T-helper 2 cell treated with Interferon-gamma antibody and Interleukin-4, amounts not matched to agents 100 ng/mL and 5 ng/mL, for 36 hours (primary cell): ENCODE measurements at regions not wholly inside any gene's neighbourhood (a gene's known extent, or its start where the extent isn't known, plus 50 kb on each side); places are given as distances from the start of the nearest gene placed in this dataset.

Experiments used
- intact Hi-C: fragments of 100-400 bp; cut with micrococcal nuclease; formaldehyde crosslinking; loops from one replicate; pipeline ENCODE4 v1.15.1; 2023

- intact Hi-C loops, result no loop called here
These were observed 50.7 kb upstream of the ACOT11 start for GRCh38 chr1:54497338-54497737.

DNA sequence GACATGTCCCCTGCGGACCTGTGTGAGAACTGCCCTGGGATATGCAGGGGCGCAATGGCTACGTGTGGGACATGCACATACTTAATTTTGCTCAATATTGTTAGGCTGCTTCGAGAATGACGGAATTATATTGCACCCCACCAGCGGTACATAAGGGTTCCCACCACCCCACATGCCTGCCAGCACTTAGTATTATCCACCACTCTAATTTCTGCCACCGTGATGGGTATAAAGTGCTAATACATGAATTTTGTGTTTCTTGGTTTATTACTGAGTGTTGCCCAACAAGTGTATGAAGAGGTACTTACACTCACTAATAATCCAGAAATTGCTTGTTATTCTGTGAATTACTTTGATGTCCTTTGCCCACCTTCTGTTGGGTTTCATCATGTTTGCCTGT lies 52.1 kb upstream of the ACOT11 start:
- intact Hi-C loops, result no loop called here

GRCh38 chr1:54493608-54494007 lies 54.4 kb upstream of the ACOT11 start:
- intact Hi-C loops, result no loop called here

GRCh38 chr1:54490361-54491248 lies 57.4 kb upstream of the ACOT11 start:
- intact Hi-C loops, result no loop called here

DNA sequence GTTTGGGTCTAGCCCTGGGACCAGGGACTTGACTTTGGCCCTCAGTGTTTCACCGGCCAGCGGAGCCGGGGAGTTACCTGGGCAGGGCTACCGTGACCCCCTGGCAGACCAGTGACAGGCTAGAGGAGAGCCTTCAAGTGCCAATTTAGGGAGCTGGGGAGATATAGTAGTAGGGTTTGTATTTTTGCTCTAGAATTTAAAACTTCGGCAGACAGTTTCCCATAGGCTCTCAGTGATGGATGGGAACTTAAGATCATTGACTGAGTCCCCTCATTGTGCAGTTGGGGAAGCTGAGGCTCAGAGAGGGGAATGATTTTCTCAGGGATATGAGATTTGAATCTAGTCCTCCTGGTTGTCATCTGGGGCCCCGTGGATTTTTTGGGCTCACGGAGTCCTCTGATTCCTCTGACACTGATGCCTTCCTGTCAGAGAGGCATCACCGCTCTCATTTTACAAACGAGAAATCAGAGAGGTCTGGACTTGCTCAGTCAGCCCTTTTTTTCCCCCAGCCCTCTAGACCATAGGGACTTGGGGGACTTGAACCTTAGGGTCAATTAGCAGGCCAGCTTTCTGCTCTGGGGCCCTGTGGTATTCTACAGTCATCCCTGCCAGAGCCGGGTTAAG lies 58.3 kb upstream of the ACOT11 start:
- intact Hi-C loops, result loop anchor here (1.0 to 10.0 kb wide), 8 partner anchors 205 to 605 kb away; partner anchors contain the start of genes CYB5RL, MRPL37, TCEANC2 and TMEM59

GRCh38 chr1:54488779-54489626 lies 59.0 kb upstream of the ACOT11 start:
- intact Hi-C loops, result loop anchor here (1.0 to 10.0 kb wide), 9 partner anchors 82 to 604 kb away; partner anchors contain the start of genes CYB5RL, MRPL37, TCEANC2 and TMEM59

DNA sequence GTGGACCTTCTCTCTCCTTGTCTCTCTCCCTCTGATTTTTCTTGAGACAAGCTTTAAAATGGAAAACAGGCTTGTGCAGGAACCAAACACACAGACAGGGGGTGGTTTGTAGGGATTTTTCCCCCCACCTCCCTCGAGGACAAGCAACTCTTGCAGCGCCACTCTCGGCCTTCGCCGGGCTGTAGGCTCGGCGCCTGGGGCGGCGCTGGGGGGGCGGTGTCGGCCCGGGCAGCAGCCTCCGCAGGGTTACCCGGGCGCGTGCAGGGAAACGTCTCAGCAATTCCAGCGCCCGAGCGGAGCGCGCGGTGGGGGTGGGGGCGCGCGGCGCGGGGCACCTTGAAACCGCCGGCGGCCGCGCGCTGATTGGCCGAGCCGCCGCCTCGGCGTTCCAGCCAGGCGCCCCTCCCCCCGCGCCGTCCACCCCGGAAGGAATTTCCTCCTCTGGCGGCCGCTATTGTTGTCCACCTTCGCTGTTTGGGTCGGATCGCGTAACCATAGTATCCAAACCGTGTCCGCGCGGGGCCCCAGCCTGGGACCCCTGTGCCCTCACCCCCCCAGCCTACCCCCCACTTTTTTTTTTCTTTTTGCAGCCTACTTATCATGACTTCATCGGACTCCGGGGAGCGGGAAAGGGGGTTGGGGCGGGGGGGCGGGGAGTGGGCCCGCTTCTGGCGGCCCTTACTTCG lies 59.8 kb upstream of the ACOT11 start:
- intact Hi-C loops, result loop anchor here (1.0 to 10.0 kb wide), 6 partner anchors 81 to 603 kb away; partner anchors contain the start of genes TCEANC2, TMEM59 and YIPF1

- intact Hi-C loops, result loop anchor here (1.0 to 10.0 kb wide), 6 partner anchors 80 to 603 kb away; partner anchors contain the start of genes TCEANC2, TMEM59 and YIPF1
These were observed 60.4 kb upstream of the ACOT11 start for GRCh38 chr1:54487571-54488050.

DNA sequence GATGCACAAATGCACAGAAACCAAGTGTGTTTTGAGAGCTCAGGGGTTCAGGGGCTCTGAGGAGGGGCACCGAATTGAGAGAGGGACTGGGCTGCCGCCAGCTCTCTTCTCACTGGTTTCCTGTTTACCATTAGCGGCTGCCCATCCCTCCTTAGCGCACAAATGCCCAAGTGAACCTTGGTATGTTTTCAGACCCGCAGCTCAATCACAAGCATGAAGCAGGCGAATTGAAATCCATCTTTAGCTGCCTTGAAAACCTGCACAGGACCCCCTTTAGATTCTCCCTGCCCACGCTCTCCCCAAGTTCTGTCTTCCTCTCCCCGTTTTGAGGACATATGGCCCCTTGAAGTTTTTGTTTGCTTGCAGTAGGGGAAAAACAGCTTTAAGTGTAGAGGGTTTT lies 61.1 kb upstream of the ACOT11 start:
- intact Hi-C loops, result loop anchor here (5.0 to 10.0 kb wide), 4 partner anchors 305 to 602 kb away; partner anchors contain the start of genes TCEANC2, TMEM59 and YIPF1

- intact Hi-C loops, result loop anchor here (5.0 to 10.0 kb wide), 4 partner anchors 303 to 601 kb away; partner anchors contain the start of genes TCEANC2, TMEM59 and YIPF1
These were observed 62.6 kb upstream of the ACOT11 start for GRCh38 chr1:54485416-54485815.

- intact Hi-C loops, result loop anchor here (10.0 kb wide), 1 partner anchor 599 kb away; the partner anchor contains the start of gene YIPF1
These were observed 64.1 kb upstream of the ACOT11 start for GRCh38 chr1:54483875-54484437.

DNA sequence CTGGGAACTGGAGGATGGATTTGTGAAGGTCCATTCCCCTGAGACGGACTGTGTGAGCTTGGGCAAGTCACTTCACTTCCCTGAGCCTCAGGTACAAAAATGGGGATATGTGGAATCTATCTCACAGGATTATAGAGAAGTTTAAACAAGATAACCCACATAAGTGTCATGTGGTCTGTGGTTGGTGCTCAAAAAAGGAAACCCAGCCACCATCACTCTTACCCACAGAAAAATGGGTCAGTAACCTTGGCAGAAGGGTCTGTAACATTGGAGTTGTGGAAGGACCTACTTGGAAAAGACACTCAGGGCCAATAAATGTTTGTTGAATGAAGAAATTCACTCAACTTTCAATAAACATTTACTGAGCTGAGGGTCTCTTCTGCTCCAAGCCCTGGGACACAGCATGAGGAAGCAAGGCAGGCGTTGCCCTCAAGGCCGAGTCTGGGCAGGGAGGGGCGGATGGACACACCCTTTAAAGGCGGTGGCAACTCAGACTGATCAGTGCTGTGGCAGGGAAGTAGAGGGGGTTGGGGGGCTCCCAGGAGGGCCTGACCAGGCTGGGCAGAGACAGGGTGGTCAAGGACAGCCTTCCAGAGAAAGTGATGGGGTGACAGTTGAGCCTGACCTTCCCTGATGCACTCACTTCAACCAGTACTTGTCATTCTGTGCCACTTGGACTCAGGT lies 66.7 kb upstream of the ACOT11 start:
- intact Hi-C loops, result loop anchor here (10.0 kb wide), 1 partner anchor 597 kb away; the partner anchor contains the start of gene YIPF1

GRCh38 chr1:54480525-54480848 lies 67.5 kb upstream of the ACOT11 start:
- intact Hi-C loops, result loop anchor here (10.0 kb wide), 1 partner anchor 596 kb away; the partner anchor contains the start of gene YIPF1

DNA sequence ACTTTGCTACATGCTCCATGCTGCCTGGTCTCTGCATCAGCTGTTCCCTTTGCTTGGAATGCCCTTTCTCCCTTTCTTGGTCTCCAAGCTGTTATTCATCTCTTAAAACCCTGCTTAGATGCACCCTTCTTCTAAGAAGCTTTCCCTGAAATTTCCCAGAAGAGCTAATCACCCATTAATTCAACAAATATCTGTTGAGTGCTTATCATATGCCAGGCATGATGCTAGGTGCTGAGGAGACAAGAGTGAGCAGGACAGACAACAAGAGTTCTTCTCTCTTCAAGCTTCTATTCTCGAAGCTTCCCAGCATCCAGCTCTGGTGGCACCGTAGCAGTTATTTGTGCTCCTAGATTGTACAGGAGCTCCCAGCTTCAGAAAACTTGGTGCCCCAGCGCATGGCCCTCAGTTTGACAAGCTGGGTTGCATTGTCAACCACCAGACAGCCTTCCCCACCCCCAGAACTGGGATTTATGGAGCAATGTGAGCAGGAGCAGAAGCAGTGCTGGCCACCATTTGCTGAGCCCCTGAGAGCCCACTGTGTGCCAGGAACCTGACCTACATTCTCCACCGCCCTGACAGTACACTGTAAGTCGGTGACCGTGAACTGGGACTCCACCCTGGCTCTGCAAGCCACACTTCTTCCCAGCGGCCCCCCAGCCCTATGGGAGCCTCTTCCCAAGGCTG lies 68.0 kb upstream of the ACOT11 start:
- intact Hi-C loops, result loop anchor here (10.0 kb wide), 1 partner anchor 595 kb away; the partner anchor contains the start of gene YIPF1

GRCh38 chr1:54479251-54479650 lies 68.8 kb upstream of the ACOT11 start:
- intact Hi-C loops, result no loop called here

- intact Hi-C loops, result no loop called here
These were observed 70.9 kb upstream of the ACOT11 start for GRCh38 chr1:54477153-54477561.

- intact Hi-C loops, result no loop called here
These were observed 70.4 kb upstream of the SSBP3 start for GRCh38 chr1:54476530-54477109.

GRCh38 chr1:54475946-54476516 lies 69.8 kb upstream of the SSBP3 start:
- intact Hi-C loops, result no loop called here
